Body of pancreas (tissue), 4 donors: ENCODE measurements at regions not wholly inside any gene's neighbourhood (a gene's known extent, or its start where the extent isn't known, plus 50 kb on each side); places are given as distances from the start of the nearest gene placed in this dataset.

ENCODE experiments used
- POLR2A ChIP-seq, 3 donors: fragments of 450-650 bp; IDR thresholded peaks; one replicate each; pipeline ENCODE4 v1.6.1; 2016; ENCODE audit warnings: antibody characterized with exemption in 3 of 3, mild to moderate bottlenecking in 2 of 3
- TF ChIP-seq, protein P1 (sequence below), 7 experiments: fragments of 450-650 bp in 4 of 7; fragments of 200-600 bp in 3 of 7; sonication (generic) in 3 of 7; IDR thresholded peaks; one replicate each; pipeline ENCODE4 v1.5.1; 2016 to 2019; ENCODE audit warnings: antibody characterized with exemption in 7 of 7

DNA sequence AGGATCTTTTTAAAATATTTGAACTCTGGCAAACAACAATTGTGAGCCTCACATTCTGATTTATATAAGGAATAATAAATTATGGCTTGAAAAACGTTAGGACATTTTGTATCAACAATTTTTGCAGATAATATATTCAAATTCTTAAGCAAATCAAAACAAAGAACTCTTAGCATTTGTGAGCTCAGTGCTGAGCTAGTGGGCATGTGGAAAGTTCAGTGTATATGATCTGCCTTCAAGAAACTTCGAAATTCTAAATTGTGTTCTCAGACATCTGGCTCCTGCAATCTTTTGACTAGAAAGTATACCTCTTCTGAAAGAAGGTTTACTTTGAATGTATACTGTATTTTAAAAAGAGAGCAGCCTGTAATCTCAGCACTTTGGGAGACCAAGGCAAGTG is 122.3 kb upstream of the NEIL3 start:
- TF ChIP-seq POLR2A (IDR thresholded peaks at IDR 0.05): no peak
- TF ChIP-seq, protein P1, sequence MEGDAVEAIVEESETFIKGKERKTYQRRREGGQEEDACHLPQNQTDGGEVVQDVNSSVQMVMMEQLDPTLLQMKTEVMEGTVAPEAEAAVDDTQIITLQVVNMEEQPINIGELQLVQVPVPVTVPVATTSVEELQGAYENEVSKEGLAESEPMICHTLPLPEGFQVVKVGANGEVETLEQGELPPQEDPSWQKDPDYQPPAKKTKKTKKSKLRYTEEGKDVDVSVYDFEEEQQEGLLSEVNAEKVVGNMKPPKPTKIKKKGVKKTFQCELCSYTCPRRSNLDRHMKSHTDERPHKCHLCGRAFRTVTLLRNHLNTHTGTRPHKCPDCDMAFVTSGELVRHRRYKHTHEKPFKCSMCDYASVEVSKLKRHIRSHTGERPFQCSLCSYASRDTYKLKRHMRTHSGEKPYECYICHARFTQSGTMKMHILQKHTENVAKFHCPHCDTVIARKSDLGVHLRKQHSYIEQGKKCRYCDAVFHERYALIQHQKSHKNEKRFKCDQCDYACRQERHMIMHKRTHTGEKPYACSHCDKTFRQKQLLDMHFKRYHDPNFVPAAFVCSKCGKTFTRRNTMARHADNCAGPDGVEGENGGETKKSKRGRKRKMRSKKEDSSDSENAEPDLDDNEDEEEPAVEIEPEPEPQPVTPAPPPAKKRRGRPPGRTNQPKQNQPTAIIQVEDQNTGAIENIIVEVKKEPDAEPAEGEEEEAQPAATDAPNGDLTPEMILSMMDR (IDR thresholded peaks at IDR 0.05): no peak
